IMR-90 (cell line): ENCODE measurements at regions not wholly inside any gene's neighbourhood (a gene's known extent, or its start where the extent isn't known, plus 50 kb on each side); places are given as distances from the start of the nearest gene placed in this dataset.

Experiments
- ATAC-seq: fragments of 200-7000 bp; cut with Tn5 transposase; 2 replicates; pipeline ENCODE4 v1.9.1; 2020; ENCODE audit warnings: low read depth, mild to moderate bottlenecking, moderate library complexity
- BruUV-seq: library from RNA; stranded (reverse); fragments of 400-500 nt; replicated peaks from 2 replicates; lab custom pipeline; 2021; lab: Mats Ljungman, UMichigan
- CTCF ChIA-PET: fragments of 300-600 bp; formaldehyde crosslinking; extraction: SDS; loops from one replicate; lab custom pipeline; 2021; ENCODE audit warnings: antibody characterized with exemption; lab: Yijun Ruan, JAX
- POLR2A ChIA-PET: fragments of 300-600 bp; sonication (Branson Sonifier 250); formaldehyde crosslinking; loops from one replicate; lab custom pipeline; 2022; ENCODE audit warnings: antibody characterized with exemption; ENCODE audit not compliant: unreplicated experiment; lab: Charles Lee
- DNase-seq: peaks from one replicate; pipeline ENCODE4 v3.0.0; 2013
- H2AFZ ChIP-seq: replicated peaks from 2 replicates; pipeline ENCODE3; 2013; ENCODE audit warnings: low read length, mild to moderate bottlenecking; ENCODE audit not compliant: poor library complexity
- H2AK5ac ChIP-seq: 2 replicates; pipeline ENCODE4 v1.6.1; 2013; ENCODE audit warnings: low read depth, low read length, inconsistent platforms
- H2AK9ac ChIP-seq: replicated peaks from 2 replicates; pipeline ENCODE3; 2013; ENCODE audit warnings: mild to moderate bottlenecking, low read depth, low read length, moderate library complexity; ENCODE audit not compliant: poor library complexity
- H2BK120ac ChIP-seq: 2 replicates; pipeline ENCODE4 v1.6.1; 2013; ENCODE audit warnings: low read depth, low read length, inconsistent platforms
- H2BK15ac ChIP-seq: 3 replicates; pipeline ENCODE4 v1.6.1; 2013; ENCODE audit warnings: low read depth, low read length, inconsistent platforms
- H2BK20ac ChIP-seq: 2 replicates; pipeline ENCODE4 v1.6.1; 2013; ENCODE audit warnings: low read depth, mild to moderate bottlenecking, inconsistent platforms, low read length, moderate library complexity
- H2BK5ac ChIP-seq: 2 replicates; pipeline ENCODE4 v1.6.1; 2013; ENCODE audit warnings: mild to moderate bottlenecking, low read depth, low read length, inconsistent platforms; ENCODE audit not compliant: poor library complexity, severe bottlenecking
- H3K14ac ChIP-seq: replicated peaks from 2 replicates; pipeline ENCODE4 v1.6.1; 2013; ENCODE audit warnings: low read depth, low read length, inconsistent platforms
- H3K18ac ChIP-seq: 2 replicates; pipeline ENCODE4 v1.6.1; 2013; ENCODE audit warnings: low read depth, low read length, control low read depth
- H3K23ac ChIP-seq: 2 replicates; pipeline ENCODE4 v1.6.1; 2013; ENCODE audit warnings: low read depth, low read length, inconsistent platforms
- H3K27ac ChIP-seq: 2 replicates; pipeline ENCODE4 v1.5.1; 2013; ENCODE audit warnings: mild to moderate bottlenecking, control low read depth, low read length; ENCODE audit not compliant: insufficient read depth
- H3K27me3 ChIP-seq: 2 replicates; pipeline ENCODE4 v1.6.1; 2013; ENCODE audit warnings: low read length; ENCODE audit not compliant: control insufficient read depth, insufficient read depth
- H3K36me3 ChIP-seq: 2 replicates; pipeline ENCODE4 v1.6.1; 2013; ENCODE audit warnings: low read length, mixed read lengths; ENCODE audit not compliant: control insufficient read depth, insufficient read depth
- H3K4ac ChIP-seq: 2 replicates; pipeline ENCODE4 v1.6.1; 2013; ENCODE audit warnings: low read depth, low read length, inconsistent platforms
- H3K4me1 ChIP-seq: 2 replicates; pipeline ENCODE4 v1.6.1; 2013; ENCODE audit warnings: low read length, mixed read lengths; ENCODE audit not compliant: control insufficient read depth, insufficient read depth
- H3K4me2 ChIP-seq: 2 replicates; pipeline ENCODE4 v1.6.1; 2013; ENCODE audit warnings: low read depth, mild to moderate bottlenecking, control low read depth, low read length, moderate library complexity
- H3K4me3 ChIP-seq: 2 replicates; pipeline ENCODE4 v1.5.1; 2013; ENCODE audit warnings: low read depth, mild to moderate bottlenecking, control low read depth, low read length, moderate library complexity; ENCODE audit not compliant: insufficient read depth
- H3K56ac ChIP-seq: 2 replicates; pipeline ENCODE4 v1.6.1; 2013; ENCODE audit warnings: low read length, inconsistent platforms; ENCODE audit not compliant: insufficient read depth; ENCODE audit errors: extremely low read depth
- H3K79me1 ChIP-seq, 2 experiments: 2 replicates each; pipeline ENCODE4 v1.6.1; 2013; ENCODE audit warnings: low read length in 2 of 2, inconsistent platforms in 1 of 2, low read depth in 1 of 2
- H3K9ac ChIP-seq: 2 replicates; pipeline ENCODE4 v1.6.1; 2013; ENCODE audit warnings: low read depth, low read length, control low read depth
- H3K9me1 ChIP-seq: 2 replicates; pipeline ENCODE4 v1.6.1; 2013; ENCODE audit warnings: low read length, inconsistent platforms; ENCODE audit not compliant: insufficient read depth
- H3K9me3 ChIP-seq: 2 replicates; pipeline ENCODE4 v1.6.1; 2013; ENCODE audit warnings: low read length; ENCODE audit not compliant: control insufficient read depth, insufficient read depth
- H4K20me1 ChIP-seq: 2 replicates; pipeline ENCODE4 v1.6.1; 2013; ENCODE audit warnings: low read length, inconsistent platforms; ENCODE audit not compliant: insufficient read depth
- H4K5ac ChIP-seq: 2 replicates; pipeline ENCODE4 v1.6.1; 2013; ENCODE audit warnings: mild to moderate bottlenecking, low read depth, low read length, control low read depth
- H4K8ac ChIP-seq, 2 experiments: 2 replicates each; pipeline ENCODE4 v1.6.1; 2013; ENCODE audit warnings: low read depth in 2 of 2, low read length in 2 of 2, control low read depth in 1 of 2, inconsistent platforms in 1 of 2
- H4K91ac ChIP-seq: 2 replicates; pipeline ENCODE4 v1.6.1; 2013; ENCODE audit warnings: low read depth, low read length, inconsistent platforms; ENCODE audit not compliant: insufficient read depth
- BHLHE40 ChIP-seq: fragments of 150-350 bp; IDR thresholded peaks from 2 replicates; pipeline ENCODE4 v1.6.1; 2016; ENCODE audit warnings: mild to moderate bottlenecking, low read depth, low read length
- CEBPB ChIP-seq: IDR thresholded peaks from 2 replicates; pipeline ENCODE4 v1.6.1; 2012; ENCODE audit warnings: low read depth, low read length, improper control_type of control experiment
- CHD1 ChIP-seq: IDR thresholded peaks from 2 replicates; pipeline ENCODE4 v1.6.1; 2012; ENCODE audit warnings: low read depth, low read length, improper control_type of control experiment
- FOS ChIP-seq: fragments of 150-350 bp; IDR thresholded peaks from 2 replicates; pipeline ENCODE4 v1.6.1; 2016; ENCODE audit warnings: low read depth, low read length
- MAFK ChIP-seq: IDR thresholded peaks from 2 replicates; pipeline ENCODE4 v1.6.1; 2012; ENCODE audit warnings: low read depth, low read length, improper control_type of control experiment
- MAZ ChIP-seq: IDR thresholded peaks from 2 replicates; pipeline ENCODE4 v1.6.1; 2012; ENCODE audit warnings: low read depth, mild to moderate bottlenecking, low read length, improper control_type of control experiment, moderate library complexity, borderline replicate concordance
- MXI1 ChIP-seq: IDR thresholded peaks from 2 replicates; pipeline ENCODE4 v1.6.1; 2012; ENCODE audit warnings: low read depth, mild to moderate bottlenecking, low read length, moderate library complexity, borderline replicate concordance
- NFE2L2 ChIP-seq: fragments of 150-350 bp; IDR thresholded peaks from 2 replicates; pipeline ENCODE4 v1.6.1; 2016; ENCODE audit warnings: low read depth, mild to moderate bottlenecking, low read length
- POLR2A ChIP-seq: IDR thresholded peaks from 2 replicates; pipeline ENCODE4 v1.6.1; 2012; ENCODE audit warnings: mild to moderate bottlenecking, low read depth, low read length
- RAD21 ChIP-seq: IDR thresholded peaks from 2 replicates; pipeline ENCODE4 v1.6.1; 2012; ENCODE audit warnings: low read length, improper control_type of control experiment
- RCOR1 ChIP-seq: IDR thresholded peaks from 2 replicates; pipeline ENCODE4 v1.6.1; 2012; ENCODE audit warnings: mild to moderate bottlenecking, low read length, improper control_type of control experiment; ENCODE audit not compliant: insufficient replicate concordance
- RFX5 ChIP-seq: IDR thresholded peaks from 2 replicates; pipeline ENCODE4 v1.8.0; 2012; ENCODE audit warnings: low read depth, mild to moderate bottlenecking, low read length, moderate library complexity
- SMC3 ChIP-seq: fragments of 150-350 bp; IDR thresholded peaks from 2 replicates; pipeline ENCODE4 v1.6.1; 2016; ENCODE audit warnings: low read depth, mild to moderate bottlenecking, antibody characterized with exemption, low read length, moderate library complexity
- WGBS, 2 experiments: methylation state at CpG; one replicate each; pipeline versions ENCODE4 v1.1.5 to v1.1.7; 2013; ENCODE audit warnings: missing lambda C conversion rate in 2 of 2; ENCODE audit not compliant: insufficient read length in 1 of 2; ENCODE audit errors: extremely low coverage in 2 of 2; 5-methylcytosine and 5-hydroxymethylcytosine counted together
- dilution Hi-C: fragments of 300-500 bp; cut with HindIII; formaldehyde crosslinking; loops from one replicate; pipeline ENCODE4 v1.14.3; 2018; ENCODE audit warnings: low sequenced_read_pairs; ENCODE audit not compliant: unreplicated experiment
- in situ Hi-C: fragments of 300-500 bp; cut with MboI; formaldehyde crosslinking; loops from 3 replicates; pipeline ENCODE4 v1.14.3; 2019; ENCODE audit warnings: low sequenced_read_pairs, inconsistent platforms, mixed read lengths
- intact Hi-C: fragments of 100-400 bp; cut with micrococcal nuclease; formaldehyde crosslinking; loops from 2 replicates; pipeline ENCODE4 v1.10.0; 2022
- TF ChIP-seq, protein P1 (sequence below): fragments of 150-350 bp; IDR thresholded peaks from 2 replicates; pipeline ENCODE4 v1.6.1; 2017; ENCODE audit warnings: mild to moderate bottlenecking, antibody characterized with exemption, low read length, low read depth
- TF ChIP-seq, protein P2 (sequence below): conservative IDR thresholded peaks from 2 replicates; pipeline ENCODE4 v1.5.1; 2012; ENCODE audit warnings: mild to moderate bottlenecking, low read depth, low read length, improper control_type of control experiment
- TF ChIP-seq, protein P3 (sequence below): fragments of 150-350 bp; IDR thresholded peaks from 2 replicates; pipeline ENCODE4 v1.6.1; 2016; ENCODE audit warnings: low read depth, mild to moderate bottlenecking, low read length, moderate library complexity, borderline replicate concordance

DNA sequence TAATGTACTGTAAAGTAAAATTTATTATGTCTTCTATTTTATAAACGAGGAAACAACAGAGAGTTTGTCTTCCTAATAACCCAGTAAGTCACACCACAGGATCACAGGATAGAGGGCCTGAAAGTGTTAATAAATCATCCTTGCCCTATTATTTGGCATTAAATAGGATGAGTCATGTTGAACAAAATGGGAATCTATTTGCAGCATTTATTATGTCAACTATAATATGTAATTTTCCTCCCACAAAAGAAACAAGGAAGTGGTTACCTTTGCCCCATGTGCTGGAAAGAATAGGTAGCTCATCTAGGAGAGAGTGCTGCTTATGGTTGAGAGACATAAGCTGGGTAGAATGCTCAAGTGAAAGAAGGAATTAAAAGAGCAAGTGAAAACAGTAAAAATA is 237.6 kb upstream of the NDST3 start:
- BruUV-seq = no TSS peak
- Histone ChIP-seq H3K14ac (no peak overlapping the region), H3K4me2 (no peak overlapping the region), H3K9me3 (no peaks in the 10 kb centered on the region), H2AFZ (no peak overlapping the region), H2BK120ac (no peak overlapping the region), H3K27me3 (no peaks in the 10 kb centered on the region), H2BK20ac (no peak overlapping the region), H3K9ac (no peak overlapping the region), H3K79me1 (no peaks in the 10 kb centered on the region), H2AK5ac (no peak overlapping the region), H3K9me1 (no peaks in the 10 kb centered on the region), H3K4me3 (no peak overlapping the region), H4K5ac (no peak overlapping the region), H4K8ac (no peak overlapping the region), H3K4me1 (no peaks in the 10 kb centered on the region), H3K4ac (no peak overlapping the region), H3K23ac (no peak overlapping the region), H2BK5ac (no peak overlapping the region), H3K36me3 (no peaks in the 10 kb centered on the region), H2BK15ac (no peak overlapping the region), H4K91ac (no peak overlapping the region), H3K18ac (no peak overlapping the region), H2AK9ac (no peak overlapping the region), H3K56ac (no peak overlapping the region), H3K27ac (no peak overlapping the region), H4K20me1 (no peaks in the 10 kb centered on the region)
- ChIA-PET POLR2A (no interaction called here), CTCF (no interaction called here)
- WGBS, 2 experiments = no CpG with 5 or more reads among the region's 1 CpG
- in situ Hi-C loops (no loop called here), intact Hi-C loops (no loop called here), dilution Hi-C loops (no loop called here)
- TF ChIP-seq BHLHE40 = no peak
- TF ChIP-seq, protein P1, sequence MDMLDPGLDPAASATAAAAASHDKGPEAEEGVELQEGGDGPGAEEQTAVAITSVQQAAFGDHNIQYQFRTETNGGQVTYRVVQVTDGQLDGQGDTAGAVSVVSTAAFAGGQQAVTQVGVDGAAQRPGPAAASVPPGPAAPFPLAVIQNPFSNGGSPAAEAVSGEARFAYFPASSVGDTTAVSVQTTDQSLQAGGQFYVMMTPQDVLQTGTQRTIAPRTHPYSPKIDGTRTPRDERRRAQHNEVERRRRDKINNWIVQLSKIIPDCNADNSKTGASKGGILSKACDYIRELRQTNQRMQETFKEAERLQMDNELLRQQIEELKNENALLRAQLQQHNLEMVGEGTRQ = no peak
- no peak for TF ChIP-seq MAZ
- TF ChIP-seq, protein P2, sequence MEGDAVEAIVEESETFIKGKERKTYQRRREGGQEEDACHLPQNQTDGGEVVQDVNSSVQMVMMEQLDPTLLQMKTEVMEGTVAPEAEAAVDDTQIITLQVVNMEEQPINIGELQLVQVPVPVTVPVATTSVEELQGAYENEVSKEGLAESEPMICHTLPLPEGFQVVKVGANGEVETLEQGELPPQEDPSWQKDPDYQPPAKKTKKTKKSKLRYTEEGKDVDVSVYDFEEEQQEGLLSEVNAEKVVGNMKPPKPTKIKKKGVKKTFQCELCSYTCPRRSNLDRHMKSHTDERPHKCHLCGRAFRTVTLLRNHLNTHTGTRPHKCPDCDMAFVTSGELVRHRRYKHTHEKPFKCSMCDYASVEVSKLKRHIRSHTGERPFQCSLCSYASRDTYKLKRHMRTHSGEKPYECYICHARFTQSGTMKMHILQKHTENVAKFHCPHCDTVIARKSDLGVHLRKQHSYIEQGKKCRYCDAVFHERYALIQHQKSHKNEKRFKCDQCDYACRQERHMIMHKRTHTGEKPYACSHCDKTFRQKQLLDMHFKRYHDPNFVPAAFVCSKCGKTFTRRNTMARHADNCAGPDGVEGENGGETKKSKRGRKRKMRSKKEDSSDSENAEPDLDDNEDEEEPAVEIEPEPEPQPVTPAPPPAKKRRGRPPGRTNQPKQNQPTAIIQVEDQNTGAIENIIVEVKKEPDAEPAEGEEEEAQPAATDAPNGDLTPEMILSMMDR = no peak
- TF ChIP-seq RAD21 = no peak
- TF ChIP-seq NFE2L2 = no peak
- TF ChIP-seq CHD1 = no peak
- TF ChIP-seq, protein P3, sequence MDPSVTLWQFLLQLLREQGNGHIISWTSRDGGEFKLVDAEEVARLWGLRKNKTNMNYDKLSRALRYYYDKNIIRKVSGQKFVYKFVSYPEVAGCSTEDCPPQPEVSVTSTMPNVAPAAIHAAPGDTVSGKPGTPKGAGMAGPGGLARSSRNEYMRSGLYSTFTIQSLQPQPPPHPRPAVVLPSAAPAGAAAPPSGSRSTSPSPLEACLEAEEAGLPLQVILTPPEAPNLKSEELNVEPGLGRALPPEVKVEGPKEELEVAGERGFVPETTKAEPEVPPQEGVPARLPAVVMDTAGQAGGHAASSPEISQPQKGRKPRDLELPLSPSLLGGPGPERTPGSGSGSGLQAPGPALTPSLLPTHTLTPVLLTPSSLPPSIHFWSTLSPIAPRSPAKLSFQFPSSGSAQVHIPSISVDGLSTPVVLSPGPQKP = no peak
- TF ChIP-seq CEBPB = no peak
- TF ChIP-seq POLR2A = no peak
- no peak for TF ChIP-seq MAFK
- no peak for TF ChIP-seq RCOR1
- TF ChIP-seq RFX5 = no peak
- no peak for TF ChIP-seq MXI1
- no peak for TF ChIP-seq SMC3
- TF ChIP-seq FOS = no peak
- ATAC-seq = no peak
- no peak for DNase-seq
